HUES6 (cell line): ENCODE measurements at regions not wholly inside any gene's neighbourhood (a gene's known extent, or its start where the extent isn't known, plus 50 kb on each side); places are given as distances from the start of the nearest gene placed in this dataset.

Experiments
- H3K27ac ChIP-seq: 2 replicates; pipeline ENCODE4 v1.7.0; 2013; ENCODE audit warnings: low read depth, mild to moderate bottlenecking, low read length, inconsistent platforms
- H3K27me3 ChIP-seq: 2 replicates; pipeline ENCODE4 v1.6.1; 2013; ENCODE audit warnings: low read length; ENCODE audit not compliant: control insufficient read depth, insufficient read depth
- H3K36me3 ChIP-seq: 2 replicates; pipeline ENCODE4 v1.6.1; 2013; ENCODE audit warnings: low read length; ENCODE audit not compliant: control insufficient read depth, insufficient read depth
- H3K4me1 ChIP-seq: 2 replicates; pipeline ENCODE4 v1.6.1; 2013; ENCODE audit warnings: low read length; ENCODE audit not compliant: control insufficient read depth, insufficient read depth
- H3K4me3 ChIP-seq: 2 replicates; pipeline ENCODE4 v1.5.1; 2013; ENCODE audit warnings: low read depth, low read length
- H3K9ac ChIP-seq: one replicate; pipeline ENCODE4 v1.6.1; 2013; ENCODE audit warnings: mild to moderate bottlenecking, low read length
- H3K9me3 ChIP-seq: 2 replicates; pipeline ENCODE4 v1.6.1; 2013; ENCODE audit warnings: low read depth, low read length; ENCODE audit not compliant: control insufficient read depth, insufficient read depth

DNA sequence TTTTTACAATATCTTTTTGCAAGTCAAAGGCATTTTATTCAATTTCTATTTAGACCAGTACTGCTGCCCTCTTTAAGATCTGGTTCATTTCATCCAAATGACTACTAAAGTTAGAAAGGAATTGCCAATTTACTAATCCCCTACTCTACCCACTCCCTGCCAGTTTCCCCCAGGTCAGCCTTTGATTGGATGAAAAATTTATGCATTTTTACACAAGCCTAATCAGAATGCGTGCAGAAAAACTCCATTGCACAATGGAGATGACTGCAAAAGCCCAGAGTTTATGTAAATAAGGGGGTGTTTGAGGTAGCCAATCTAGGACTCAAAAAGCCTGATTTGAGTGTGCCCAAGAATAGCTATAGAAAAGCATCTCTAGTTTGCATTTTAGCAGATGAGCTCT is 310.6 kb downstream of the PABPC4L start:
- Histone ChIP-seq H3K27me3 (no peaks in the 10 kb centered on the region), H3K36me3 (no peaks in the 10 kb centered on the region), H3K9ac (no peak overlapping the region), H3K4me1 (no peaks in the 10 kb centered on the region), H3K9me3 (no peaks in the 10 kb centered on the region), H3K27ac (no peak overlapping the region), H3K4me3 (no peak overlapping the region)

DNA sequence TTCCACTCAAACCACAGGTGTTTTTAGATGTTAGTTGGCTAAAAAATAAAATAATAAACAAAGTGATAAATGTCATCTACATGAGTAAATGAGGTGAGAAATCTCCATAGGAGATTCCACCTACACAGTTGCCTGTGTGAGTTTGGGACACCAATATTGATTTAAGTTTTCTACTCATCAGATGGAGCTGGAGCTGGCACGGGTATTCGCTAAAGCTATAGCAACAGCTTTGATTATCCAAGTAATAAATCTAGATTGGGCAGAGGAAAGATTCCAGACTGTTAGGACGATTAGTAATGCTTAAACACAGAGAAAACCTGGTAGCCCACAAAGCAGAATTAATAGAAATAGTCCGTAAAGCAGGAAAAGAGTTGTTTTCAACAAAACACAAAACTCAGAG is 313.9 kb downstream of the PABPC4L start:
- Histone ChIP-seq H3K9me3 (no peaks in the 10 kb centered on the region), H3K27me3 (no peaks in the 10 kb centered on the region), H3K36me3 (no peaks in the 10 kb centered on the region), H3K27ac (no peak overlapping the region), H3K9ac (no peak overlapping the region), H3K4me3 (no peak overlapping the region), H3K4me1 (no peaks in the 10 kb centered on the region)

- Histone ChIP-seq H3K9me3 (no peaks in the 10 kb centered on the region), H3K27ac (no peak overlapping the region), H3K4me3 (no peak overlapping the region), H3K36me3 (no peaks in the 10 kb centered on the region), H3K9ac (no peak overlapping the region), H3K4me1 (peaks cover 11% of the 10 kb centered on the region; the same call in 1 of the 2 replicates), H3K27me3 (no peaks in the 10 kb centered on the region)
Observed at GRCh38 chr4:133869486-133869885, 332.1 kb downstream of the PABPC4L start.

DNA sequence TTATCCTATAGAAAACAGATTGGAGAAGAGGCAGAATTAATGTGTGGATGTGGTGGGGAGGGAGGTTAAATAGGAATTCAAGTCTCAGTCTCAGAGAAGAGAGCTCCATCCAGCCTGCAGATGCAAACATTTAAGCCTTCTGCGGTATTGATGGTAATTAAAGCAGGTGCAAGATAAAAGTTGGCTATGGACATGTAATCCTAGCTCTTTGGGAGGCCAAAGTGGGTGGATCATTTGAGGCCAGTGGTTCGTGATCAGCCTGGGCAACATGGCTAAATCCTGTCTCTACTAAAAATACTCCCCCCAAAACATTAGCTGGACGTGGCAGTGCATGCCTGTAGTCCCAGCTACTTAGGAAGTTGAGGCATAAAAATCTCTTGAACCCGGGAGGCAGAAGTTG is 332.7 kb downstream of the PABPC4L start:
- H3K27ac ChIP-seq, result no peak overlapping the region
- H3K27me3 ChIP-seq, result no peaks in the 10 kb centered on the region
- H3K36me3 ChIP-seq, result no peaks in the 10 kb centered on the region
- peaks cover 11% of the 10 kb centered on the region; the same call in 1 of the 2 replicates for H3K4me1 ChIP-seq
- H3K9me3 ChIP-seq, result no peaks in the 10 kb centered on the region
- H3K4me3 ChIP-seq, result no peak overlapping the region
- no peak overlapping the region for H3K9ac ChIP-seq

GRCh38 chr4:133866328-133866699 is 335.3 kb downstream of the PABPC4L start:
- no peak overlapping the region for H3K27ac ChIP-seq
- H3K9me3 ChIP-seq, result no peaks in the 10 kb centered on the region
- H3K4me3 ChIP-seq, result no peak overlapping the region
- no peaks in the 10 kb centered on the region for H3K27me3 ChIP-seq
- H3K4me1 ChIP-seq, result peaks cover 11% of the 10 kb centered on the region; the same call in 1 of the 2 replicates
- no peak overlapping the region for H3K9ac ChIP-seq
- no peaks in the 10 kb centered on the region for H3K36me3 ChIP-seq

DNA sequence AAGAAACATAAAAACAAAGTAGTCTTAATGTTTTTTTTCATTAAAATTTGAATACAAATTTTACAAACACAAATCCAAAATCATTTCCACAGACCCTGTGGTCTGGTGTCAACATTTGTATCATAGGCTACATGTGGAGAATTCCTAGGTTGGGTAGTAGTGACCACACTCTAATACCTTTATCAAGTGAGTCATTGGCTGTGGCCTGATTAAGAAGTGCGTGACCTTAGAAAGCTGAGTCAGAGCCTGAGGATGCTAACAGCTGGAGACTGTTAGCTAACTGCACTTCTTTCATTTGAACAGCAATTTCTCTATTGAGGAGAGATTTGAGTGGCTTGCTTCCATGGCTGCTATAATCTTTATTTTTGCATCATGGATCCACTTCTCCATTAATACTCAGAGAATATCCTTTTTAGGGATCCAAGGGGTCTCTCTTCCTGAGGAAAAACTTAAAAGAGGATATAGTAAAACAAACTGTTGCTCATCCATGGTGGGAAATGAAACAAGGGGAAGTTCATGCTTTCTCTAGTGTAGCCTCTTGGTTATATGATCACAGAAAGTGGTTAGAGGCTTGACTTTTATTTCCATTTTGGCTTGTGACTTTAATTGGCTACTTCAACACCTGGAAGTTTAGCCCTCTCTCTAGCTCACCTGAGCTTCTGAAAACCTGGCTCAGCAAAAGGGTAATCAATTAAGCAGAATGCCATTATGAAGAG is 335.8 kb downstream of the PABPC4L start:
- H3K27me3 ChIP-seq, result no peaks in the 10 kb centered on the region
- no peak overlapping the region for H3K4me3 ChIP-seq
- peaks cover 11% of the 10 kb centered on the region; the same call in 1 of the 2 replicates for H3K4me1 ChIP-seq
- no peaks in the 10 kb centered on the region for H3K9me3 ChIP-seq
- no peaks in the 10 kb centered on the region for H3K36me3 ChIP-seq
- no peak overlapping the region; the same call in 1 of the 2 replicates for H3K27ac ChIP-seq
- no peak overlapping the region for H3K9ac ChIP-seq

GRCh38 chr4:133863153-133863552 is 338.4 kb downstream of the PABPC4L start:
- Histone ChIP-seq H3K27me3 (no peaks in the 10 kb centered on the region), H3K9me3 (no peaks in the 10 kb centered on the region), H3K27ac (no peak overlapping the region), H3K4me3 (no peak overlapping the region), H3K9ac (no peak overlapping the region), H3K4me1 (peaks cover 11% of the 10 kb centered on the region; the same call in 1 of the 2 replicates), H3K36me3 (no peaks in the 10 kb centered on the region)

GRCh38 chr4:133856731-133857355 is 344.7 kb downstream of the PABPC4L start:
- Histone ChIP-seq H3K27me3 (no peaks in the 10 kb centered on the region), H3K36me3 (no peaks in the 10 kb centered on the region), H3K4me3 (no peak overlapping the region), H3K4me1 (no peaks in the 10 kb centered on the region), H3K9me3 (no peaks in the 10 kb centered on the region), H3K27ac (no peak overlapping the region), H3K9ac (no peak overlapping the region)

- Histone ChIP-seq H3K4me1 (no peaks in the 10 kb centered on the region), H3K27ac (no peak overlapping the region), H3K36me3 (no peaks in the 10 kb centered on the region), H3K9ac (no peak overlapping the region), H3K9me3 (no peaks in the 10 kb centered on the region), H3K4me3 (no peak overlapping the region), H3K27me3 (no peaks in the 10 kb centered on the region)
Observed at GRCh38 chr4:133855001-133855400, 346.6 kb downstream of the PABPC4L start.

DNA sequence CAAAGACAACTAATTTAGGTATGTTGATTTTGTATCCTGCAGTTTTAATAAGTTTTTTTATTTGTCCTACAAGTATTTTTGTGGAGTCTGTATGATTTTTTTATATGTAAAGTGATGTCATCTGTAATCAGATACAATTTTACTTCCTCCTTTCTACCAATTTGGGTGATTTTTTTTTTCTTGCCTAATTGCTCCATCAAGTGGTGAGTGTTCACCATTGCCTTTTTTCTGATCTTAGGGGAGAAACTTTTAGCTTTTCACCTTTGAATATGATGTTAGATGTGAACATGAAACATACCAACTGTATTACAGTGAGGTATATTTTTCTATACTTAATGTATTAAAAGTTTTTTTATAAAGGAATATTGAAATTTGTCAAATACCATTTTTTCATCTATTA is 362.3 kb downstream of the PABPC4L start:
- Histone ChIP-seq H3K4me3 (no peak overlapping the region), H3K9me3 (peaks cover 9% of the 10 kb centered on the region), H3K27me3 (no peaks in the 10 kb centered on the region), H3K9ac (no peak overlapping the region), H3K36me3 (no peaks in the 10 kb centered on the region), H3K4me1 (no peaks in the 10 kb centered on the region), H3K27ac (no peak overlapping the region)

DNA sequence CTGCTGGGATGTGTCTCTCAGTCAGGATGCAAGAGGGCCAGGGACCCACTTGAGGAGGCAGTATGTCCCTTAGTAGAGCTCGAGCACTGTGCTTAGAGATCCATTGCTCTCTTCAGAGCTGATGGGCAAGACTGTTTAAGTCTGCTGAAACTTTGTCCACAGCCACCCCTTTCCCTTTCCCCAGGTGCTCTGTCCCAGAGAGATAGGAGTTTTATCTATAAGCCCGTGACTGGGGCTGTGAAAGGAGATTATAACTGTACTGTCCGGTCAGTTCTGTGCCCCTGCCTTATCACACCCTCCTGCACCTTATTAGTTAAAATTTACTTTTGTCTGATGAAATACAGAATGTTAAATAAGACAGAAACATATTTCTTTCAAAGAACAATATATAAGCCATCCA is 378.4 kb downstream of the PABPC4L start:
- H3K9me3 ChIP-seq, result peaks cover under 1% of the 10 kb centered on the region; the same call in 1 of the 2 replicates
- H3K9ac ChIP-seq, result no peak overlapping the region
- H3K36me3 ChIP-seq, result no peaks in the 10 kb centered on the region
- no peaks in the 10 kb centered on the region for H3K4me1 ChIP-seq
- H3K27ac ChIP-seq, result no peak overlapping the region
- no peaks in the 10 kb centered on the region for H3K27me3 ChIP-seq
- no peak overlapping the region for H3K4me3 ChIP-seq
